ENCODE measurements at regions not wholly inside any gene's neighbourhood (a gene's known extent, or its start where the extent isn't known, plus 50 kb on each side); places are given as distances from the start of the nearest gene placed in this dataset.

DNA sequence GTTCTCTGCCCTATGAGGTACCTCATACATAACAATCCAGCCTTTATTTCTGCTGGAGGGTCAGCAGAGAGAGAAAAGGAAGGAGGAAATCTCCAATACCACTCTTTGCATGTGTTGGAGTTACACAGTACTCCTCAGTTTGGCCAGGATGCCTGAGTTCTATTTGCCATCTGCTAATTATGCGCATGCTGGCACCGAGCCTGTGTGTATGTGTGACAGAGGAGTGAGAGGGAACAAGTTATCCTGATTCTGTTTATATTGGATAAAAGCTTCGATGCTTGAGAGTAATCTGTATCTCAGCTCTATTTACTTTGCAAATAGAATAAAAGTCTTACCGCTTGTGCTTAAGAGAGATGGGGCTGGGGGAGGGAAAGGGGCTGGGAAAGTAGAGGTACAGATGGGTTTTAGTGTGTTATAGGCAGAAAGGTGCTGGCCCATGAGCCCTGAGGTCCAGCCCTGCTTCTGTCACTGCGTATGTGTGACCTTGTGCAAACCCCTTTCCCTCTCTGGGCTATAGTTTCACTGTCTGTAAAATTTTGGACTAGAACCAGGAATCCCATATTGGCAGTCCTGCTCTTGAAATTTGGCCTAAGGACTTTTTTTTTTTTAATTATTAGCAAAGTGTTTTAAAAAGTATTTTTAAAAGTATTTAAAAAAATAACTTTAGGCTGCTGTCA lies 54.5 kb upstream of the PLXNA2 start:
- DNase-seq (ENCODE audit: low read depth), result no peak
- no peak for FAIRE-seq
- H3K4me2 ChIP-seq (ENCODE audit: low read length), result no peak overlapping the region

DNA sequence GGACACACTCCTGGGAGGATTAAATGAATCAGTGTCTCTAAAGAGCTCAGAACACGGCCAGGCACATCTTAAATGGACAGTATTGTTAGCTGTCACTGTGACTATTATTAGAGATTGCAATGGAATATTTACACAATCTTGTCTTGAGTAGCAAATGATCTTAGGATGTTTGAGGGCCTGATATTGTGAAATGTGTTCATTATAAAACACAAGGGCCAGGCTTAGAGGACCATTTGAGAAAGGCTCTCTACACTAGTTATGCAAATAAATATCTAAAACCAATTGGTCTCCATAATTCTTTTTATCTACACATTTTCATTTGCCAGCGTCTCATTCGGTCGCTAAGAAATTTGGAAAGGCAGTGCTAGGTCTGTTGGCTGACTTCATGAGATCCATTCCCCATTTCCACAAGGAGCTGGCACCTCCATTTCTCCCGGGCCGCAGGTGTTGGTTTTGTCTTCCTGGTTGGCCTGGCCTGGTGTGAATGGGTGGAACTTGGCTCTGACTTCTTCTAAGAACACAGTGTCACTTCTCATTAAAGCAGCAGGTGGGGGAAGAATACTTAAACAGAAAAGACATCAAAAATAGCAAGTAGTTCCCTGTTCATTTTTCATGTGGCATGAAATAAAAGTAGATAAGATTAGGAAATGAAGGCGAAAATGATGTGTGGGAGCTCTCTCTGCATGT lies 56.0 kb upstream of the PLXNA2 start:
- Histone ChIP-seq H3K4me2 (ENCODE audit: low read length) (no peak overlapping the region), H3K36me3 (ENCODE audit: insufficient read depth, low read length) (no peaks in the 10 kb centered on the region), H3K27me3 (ENCODE audit: insufficient read depth, low read length) (no peaks in the 10 kb centered on the region), H3K27ac (ENCODE audit: low read depth, low read length) (no peak overlapping the region), H2AFZ (ENCODE audit: low read depth, low read length) (no peak overlapping the region), H3K4me3 (ENCODE audit: insufficient read depth, low read depth, low read length) (no peak overlapping the region), H4K20me1 (ENCODE audit: insufficient read depth, low read length) (no peaks in the 10 kb centered on the region), H3K79me2 (ENCODE audit: insufficient read depth, low read length) (no peaks in the 10 kb centered on the region), H3K4me1 (ENCODE audit: insufficient read depth, low read length) (no peaks in the 10 kb centered on the region), H3K9me3 (ENCODE audit: insufficient read depth, low read depth, low read length) (no peaks in the 10 kb centered on the region), H3K9ac (ENCODE audit: low read length) (no peak overlapping the region)
- no peak for FAIRE-seq
- H3K9me3 Mint-ChIP-seq (ENCODE audit: unreplicated experiment), result no peaks in the 10 kb centered on the region
- no peaks in the 10 kb centered on the region for H3K4me1 Mint-ChIP-seq (ENCODE audit: low read depth, unreplicated experiment)
- H3K36me3 Mint-ChIP-seq (ENCODE audit: low read depth, unreplicated experiment), result no peaks in the 10 kb centered on the region
- no peak overlapping the region for H3K27ac Mint-ChIP-seq (ENCODE audit: unreplicated experiment)
- peaks cover 12% of the 10 kb centered on the region for H3K27me3 Mint-ChIP-seq (ENCODE audit: low read depth, unreplicated experiment)
- DNase-seq (ENCODE audit: low read depth), result no peak
- TF ChIP-seq, protein P1, sequence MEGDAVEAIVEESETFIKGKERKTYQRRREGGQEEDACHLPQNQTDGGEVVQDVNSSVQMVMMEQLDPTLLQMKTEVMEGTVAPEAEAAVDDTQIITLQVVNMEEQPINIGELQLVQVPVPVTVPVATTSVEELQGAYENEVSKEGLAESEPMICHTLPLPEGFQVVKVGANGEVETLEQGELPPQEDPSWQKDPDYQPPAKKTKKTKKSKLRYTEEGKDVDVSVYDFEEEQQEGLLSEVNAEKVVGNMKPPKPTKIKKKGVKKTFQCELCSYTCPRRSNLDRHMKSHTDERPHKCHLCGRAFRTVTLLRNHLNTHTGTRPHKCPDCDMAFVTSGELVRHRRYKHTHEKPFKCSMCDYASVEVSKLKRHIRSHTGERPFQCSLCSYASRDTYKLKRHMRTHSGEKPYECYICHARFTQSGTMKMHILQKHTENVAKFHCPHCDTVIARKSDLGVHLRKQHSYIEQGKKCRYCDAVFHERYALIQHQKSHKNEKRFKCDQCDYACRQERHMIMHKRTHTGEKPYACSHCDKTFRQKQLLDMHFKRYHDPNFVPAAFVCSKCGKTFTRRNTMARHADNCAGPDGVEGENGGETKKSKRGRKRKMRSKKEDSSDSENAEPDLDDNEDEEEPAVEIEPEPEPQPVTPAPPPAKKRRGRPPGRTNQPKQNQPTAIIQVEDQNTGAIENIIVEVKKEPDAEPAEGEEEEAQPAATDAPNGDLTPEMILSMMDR (IDR thresholded peaks at IDR 0.05; ENCODE audit: insufficient read depth, low read depth, low read length), result no peak
- TF ChIP-seq EZH2 (IDR thresholded peaks at IDR 0.05; ENCODE audit: insufficient read depth, low read length), result no peak
- no peak overlapping the region for H3K4me3 Mint-ChIP-seq (ENCODE audit: unreplicated experiment)

More for the DNA sequence above, 54.5 kb upstream of the PLXNA2 start:
- no peaks in the 10 kb centered on the region for H3K9me3 Mint-ChIP-seq (ENCODE audit: unreplicated experiment)
- H3K4me3 ChIP-seq (ENCODE audit: insufficient read depth, low read depth, low read length), result no peak overlapping the region
- no peak overlapping the region for H3K27ac ChIP-seq (ENCODE audit: low read depth, low read length)
- H4K20me1 ChIP-seq (ENCODE audit: insufficient read depth, low read length), result no peaks in the 10 kb centered on the region
- H3K27me3 Mint-ChIP-seq (ENCODE audit: low read depth, unreplicated experiment), result peaks cover 18% of the 10 kb centered on the region
- no peak overlapping the region for H3K27ac Mint-ChIP-seq (ENCODE audit: unreplicated experiment)
- TF ChIP-seq, protein P1 (IDR thresholded peaks at IDR 0.05; ENCODE audit: insufficient read depth, low read depth, low read length), result no peak
- TF ChIP-seq EZH2 (IDR thresholded peaks at IDR 0.05; ENCODE audit: insufficient read depth, low read length), result no peak
- H3K9me3 ChIP-seq (ENCODE audit: insufficient read depth, low read depth, low read length), result no peaks in the 10 kb centered on the region
- H3K79me2 ChIP-seq (ENCODE audit: insufficient read depth, low read length), result no peaks in the 10 kb centered on the region
- H3K4me1 Mint-ChIP-seq (ENCODE audit: low read depth, unreplicated experiment), result no peaks in the 10 kb centered on the region
- no peaks in the 10 kb centered on the region for H3K4me1 ChIP-seq (ENCODE audit: insufficient read depth, low read length)
- H3K27me3 ChIP-seq (ENCODE audit: insufficient read depth, low read length), result no peaks in the 10 kb centered on the region
- H3K9ac ChIP-seq (ENCODE audit: low read length), result no peak overlapping the region
- H3K36me3 Mint-ChIP-seq (ENCODE audit: low read depth, unreplicated experiment), result no peaks in the 10 kb centered on the region
- H3K36me3 ChIP-seq (ENCODE audit: insufficient read depth, low read length), result no peaks in the 10 kb centered on the region
- no peak overlapping the region for H2AFZ ChIP-seq (ENCODE audit: low read depth, low read length)
- H3K4me3 Mint-ChIP-seq (ENCODE audit: unreplicated experiment), result no peak overlapping the region
